Transverse colon (tissue), 3 donors: ENCODE measurements at regions not wholly inside any gene's neighbourhood (a gene's known extent, or its start where the extent isn't known, plus 50 kb on each side); places are given as distances from the start of the nearest gene placed in this dataset.

Experiments
- CTCF ChIP-seq, 5 experiments: fragments of 200-600 bp in 3 of 5; fragments of 450-650 bp in 2 of 5; sonication (generic) in 3 of 5; IDR thresholded peaks; 1 replicate in 2 of 5; 2 replicates in 3 of 5; pipeline ENCODE4 v1.5.1; 2016 to 2017; ENCODE audit warnings: antibody characterized with exemption in 5 of 5, inconsistent platforms in 3 of 5, mild to moderate bottlenecking in 2 of 5, moderate library complexity in 1 of 5
- POLR2A ChIP-seq: fragments of 450-650 bp; IDR thresholded peaks from one replicate; pipeline ENCODE4 v1.6.1; 2016; ENCODE audit warnings: antibody characterized with exemption, mild to moderate bottlenecking, moderate library complexity

- TF ChIP-seq CTCF (IDR thresholded peaks at IDR 0.05), result no peak
- no peak for TF ChIP-seq POLR2A
Measured at GRCh38 chr9:13480693-13481092, 201.2 kb upstream of the MPDZ start.
